ENCODE measurements at regions not wholly inside any gene's neighbourhood (a gene's known extent, or its start where the extent isn't known, plus 50 kb on each side); places are given as distances from the start of the nearest gene placed in this dataset.
A peak's percentile ranks its signal among the peaks of the same experiment; 100 is the strongest.

DNA sequence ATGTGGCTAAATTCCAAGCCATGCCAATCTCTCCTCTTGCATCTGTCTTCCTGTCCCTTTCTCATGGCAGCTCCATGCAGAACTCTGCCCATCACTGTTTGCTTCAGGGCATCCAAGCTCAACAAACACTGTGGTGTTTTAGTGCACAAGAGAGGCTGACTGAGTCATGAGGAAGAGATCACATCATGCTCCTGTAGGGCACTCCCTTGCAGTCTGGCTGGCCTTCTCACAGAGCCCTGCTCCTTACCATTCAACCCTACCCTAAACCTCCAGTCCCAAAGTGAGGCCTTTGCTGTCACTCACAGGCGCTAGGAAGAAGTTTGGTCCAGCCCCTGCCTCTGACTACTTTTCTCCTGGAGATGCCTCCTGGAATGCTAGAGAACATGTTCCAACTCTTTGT is 194.0 kb downstream of the LRATD1 start:
- no peak for DNase-seq (ENCODE audit: extremely low read depth in 1 of 2, low read depth in 1 of 2)

DNA sequence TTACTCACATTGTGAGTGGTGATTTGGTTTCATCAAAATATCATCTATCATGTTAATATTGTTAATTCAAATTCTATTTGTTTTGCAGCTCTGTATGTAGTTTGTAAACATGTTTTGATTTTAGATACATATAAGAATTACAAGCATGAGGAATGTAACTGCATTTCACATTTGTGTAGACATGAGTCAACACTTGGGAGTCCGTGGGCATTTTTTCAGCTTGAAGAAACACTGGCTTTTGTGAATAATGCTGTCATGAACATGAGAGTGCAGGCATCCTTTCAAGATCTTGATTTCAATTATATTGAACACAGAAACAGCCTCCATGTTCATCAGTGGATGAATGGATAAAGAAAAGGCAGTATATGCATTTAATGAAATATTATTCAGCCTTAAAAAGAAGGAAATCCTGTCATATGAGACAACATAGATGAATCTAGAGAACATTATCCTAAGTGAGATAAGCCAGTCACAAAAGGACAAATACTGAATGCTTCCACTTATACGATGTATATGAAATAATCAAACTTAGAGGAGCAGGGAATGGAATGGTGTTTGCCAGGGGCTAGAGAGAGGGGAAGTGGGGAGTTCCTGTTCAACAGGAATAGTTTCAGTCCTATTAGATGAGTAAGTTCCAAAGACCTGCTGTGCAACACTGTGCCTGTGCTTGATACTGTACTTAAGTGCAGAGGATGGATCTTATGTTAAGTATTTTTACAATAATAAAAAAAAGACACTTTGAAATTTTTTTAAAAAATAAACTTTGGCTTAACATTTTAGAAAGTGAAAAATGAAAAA is 194.9 kb downstream of the LRATD1 start:
- no peak for DNase-seq (ENCODE audit: extremely low read depth in 1 of 2, low read depth in 1 of 2)

DNA sequence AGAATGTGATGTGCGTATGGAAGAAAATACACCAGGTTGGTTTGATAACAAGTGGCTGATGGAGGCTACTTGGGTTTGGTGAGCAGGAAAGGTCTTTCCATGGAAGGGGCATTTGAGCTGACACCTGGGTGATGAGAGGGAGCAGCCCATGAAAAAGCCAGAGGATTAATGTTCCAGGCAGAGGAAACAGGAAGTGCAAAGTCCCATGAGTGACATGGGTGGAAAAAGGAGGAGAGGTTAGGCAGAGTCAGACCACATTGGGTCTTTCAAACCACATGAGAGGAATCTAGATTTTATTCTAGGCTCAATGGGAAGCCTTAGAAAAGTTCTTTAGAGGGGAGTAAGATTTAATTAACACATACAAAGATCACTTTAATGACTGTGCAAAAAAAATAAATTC is 195.7 kb downstream of the LRATD1 start:
- DNase-seq (ENCODE audit: extremely low read depth in 1 of 2, low read depth in 1 of 2), result no peak

DNA sequence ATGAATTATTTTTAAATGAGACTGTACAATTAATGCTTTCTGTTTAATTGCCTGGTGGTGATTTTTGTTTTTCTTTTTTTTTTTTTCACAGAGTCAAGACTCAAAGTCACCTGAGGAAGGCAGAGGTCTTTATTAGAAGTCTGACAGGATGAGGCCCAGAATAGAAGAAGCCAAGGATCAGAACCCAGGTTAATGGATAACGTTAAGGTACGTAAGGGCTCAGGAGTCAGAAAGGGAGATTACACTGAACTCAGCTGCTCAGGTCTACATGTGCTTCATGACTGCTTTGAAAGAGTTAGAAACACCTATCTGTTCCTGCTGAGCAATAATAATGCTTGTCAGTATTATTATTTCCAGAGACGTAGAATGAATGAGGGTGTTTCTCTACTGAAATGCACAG is 196.5 kb downstream of the LRATD1 start:
- DNase-seq (ENCODE audit: extremely low read depth in 1 of 2, low read depth in 1 of 2), result no peak

DNA sequence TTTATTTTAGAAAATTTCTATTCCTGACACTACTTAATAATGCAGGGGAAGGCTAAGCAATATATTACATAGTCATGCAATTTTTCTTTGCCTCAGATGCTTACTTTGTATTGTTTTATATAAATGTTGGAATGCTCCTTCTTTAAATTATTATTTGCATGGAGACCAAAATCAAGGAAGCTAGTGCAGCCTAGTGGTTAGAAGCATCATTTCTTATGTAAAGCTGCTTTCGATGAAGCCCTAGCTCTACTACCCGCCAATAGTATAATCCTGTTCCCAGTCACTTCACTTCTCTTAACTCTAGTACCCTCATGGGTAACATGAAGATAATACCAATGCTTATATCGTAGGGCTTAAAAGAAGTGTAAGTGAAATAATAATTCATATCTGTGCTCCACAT is 198.9 kb downstream of the LRATD1 start:
- DNase-seq (ENCODE audit: extremely low read depth in 1 of 2, low read depth in 1 of 2), result no peak

DNA sequence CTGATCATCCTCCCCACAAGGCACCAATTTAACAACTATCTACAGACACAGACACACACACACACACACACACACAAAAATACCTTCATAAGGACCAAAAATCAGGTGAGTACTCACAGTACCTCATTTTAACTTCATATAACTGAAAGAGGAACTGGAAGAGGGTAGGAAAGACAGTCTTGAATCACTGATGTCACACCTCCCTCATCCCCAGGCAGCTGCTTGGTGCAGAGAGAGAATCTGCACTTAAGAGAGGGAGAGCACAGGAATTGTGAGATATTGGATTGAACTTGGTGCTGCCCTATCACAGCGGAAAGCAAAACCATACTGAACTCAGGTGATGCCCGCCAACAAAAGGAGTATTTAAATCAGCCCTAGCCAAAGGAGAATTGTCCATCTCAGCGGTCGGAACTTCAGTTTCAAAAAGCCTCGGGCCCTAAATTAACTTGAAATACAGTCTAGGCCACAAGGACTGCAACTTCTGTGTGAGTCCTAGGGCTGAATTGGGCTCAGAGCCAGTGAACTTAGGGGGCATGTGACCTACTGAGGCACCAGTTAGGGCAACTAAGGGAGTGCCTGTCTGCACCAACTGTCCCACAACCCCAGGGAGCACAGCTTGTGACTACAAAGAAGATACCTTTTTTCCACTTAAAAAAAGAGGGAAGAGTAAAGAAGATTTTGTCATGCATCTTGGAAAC is 211.1 kb downstream of the LRATD1 start:
- DNase-seq (ENCODE audit: extremely low read depth in 1 of 2, low read depth in 1 of 2), result no peak

DNA sequence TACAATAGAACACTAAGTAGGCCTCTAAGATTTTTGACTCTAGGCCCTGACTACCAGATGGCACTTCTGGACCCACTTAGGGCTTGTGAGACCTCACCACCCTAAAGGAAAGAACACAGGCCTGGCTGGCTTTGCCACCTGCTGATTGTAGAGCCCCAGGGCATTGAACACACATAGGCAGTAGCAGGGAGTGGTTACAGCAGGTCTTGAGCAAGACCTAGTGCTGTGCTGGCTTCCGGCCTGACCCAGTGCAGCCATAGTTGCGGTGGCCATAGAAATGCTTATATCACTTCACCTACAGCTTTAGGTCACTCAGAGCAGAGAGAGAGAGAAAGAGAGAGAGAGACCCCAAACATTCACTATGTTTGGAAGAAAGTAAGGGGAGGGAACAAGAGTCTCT is 223.2 kb downstream of the LRATD1 start:
- DNase-seq (ENCODE audit: extremely low read depth in 1 of 2, low read depth in 1 of 2), result no peak

DNA sequence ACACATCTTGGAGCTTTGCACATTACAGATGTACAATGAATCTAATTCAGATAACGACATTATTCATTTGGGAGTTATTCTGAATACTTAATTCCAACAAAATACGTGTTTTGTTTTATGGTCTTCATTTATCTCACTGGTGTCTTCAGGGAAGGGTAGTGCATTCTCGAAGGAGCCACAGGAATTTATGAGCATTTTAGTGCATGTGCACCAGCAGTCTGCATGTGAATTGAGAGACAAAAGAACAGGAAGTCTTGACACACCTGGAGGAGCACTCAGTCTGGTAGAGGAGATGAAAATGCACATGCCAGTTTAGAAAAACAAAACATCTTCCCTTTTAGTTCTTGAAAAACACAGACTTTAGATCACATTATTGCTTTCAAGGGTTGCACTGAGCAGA is 228.7 kb downstream of the LRATD1 start:
- no peak for DNase-seq (ENCODE audit: extremely low read depth in 1 of 2, low read depth in 1 of 2)

DNA sequence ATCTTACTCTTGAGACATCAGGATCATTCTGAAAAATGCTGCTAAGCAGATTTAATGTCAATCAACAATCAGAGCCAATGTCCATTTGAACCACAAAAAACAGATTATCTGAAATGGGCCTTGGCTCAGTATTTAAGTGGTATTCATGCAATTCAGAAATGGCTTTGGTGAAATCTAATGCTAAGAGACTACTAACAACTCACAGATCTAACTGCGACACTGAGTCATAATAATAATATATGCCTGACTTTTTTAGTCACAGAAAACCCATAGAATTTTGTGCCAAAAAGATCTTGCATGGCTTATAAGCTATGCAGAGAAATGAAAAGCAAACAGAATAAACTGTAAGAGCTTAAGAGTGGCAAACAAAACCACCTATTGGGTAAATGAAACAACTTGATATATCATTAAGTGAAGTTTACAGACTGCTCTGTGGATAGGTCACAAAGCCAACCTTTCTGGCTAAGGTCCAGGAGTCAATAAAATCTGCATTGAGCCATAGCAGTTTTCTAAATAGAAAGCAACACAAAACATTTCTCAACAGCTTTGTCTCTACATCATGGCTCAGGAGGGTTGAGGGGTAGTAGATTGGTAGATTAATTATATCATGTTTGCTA is 234.3 kb downstream of the LRATD1 start:
- no peak for DNase-seq (ENCODE audit: extremely low read depth in 1 of 2, low read depth in 1 of 2)

DNA sequence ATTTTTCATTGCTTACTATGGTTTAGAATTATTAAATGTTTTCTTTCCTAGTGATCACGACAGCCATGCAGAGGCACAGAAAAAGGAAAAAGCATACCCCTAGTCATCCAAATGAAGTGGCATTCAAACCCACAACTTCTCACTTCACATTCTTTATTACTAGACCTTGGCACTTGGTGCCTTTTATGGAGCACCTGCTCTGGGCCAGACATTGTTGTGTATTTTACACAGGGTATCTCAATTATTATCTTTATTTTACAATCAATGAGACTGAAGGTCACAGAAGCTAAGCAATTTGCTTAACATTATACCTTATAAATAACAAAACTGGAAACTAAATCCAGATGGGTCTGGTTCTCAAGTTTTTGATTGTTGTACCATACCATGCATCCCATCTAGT is 235.3 kb downstream of the LRATD1 start:
- DNase-seq (ENCODE audit: extremely low read depth in 1 of 2, low read depth in 1 of 2), result no peak

DNA sequence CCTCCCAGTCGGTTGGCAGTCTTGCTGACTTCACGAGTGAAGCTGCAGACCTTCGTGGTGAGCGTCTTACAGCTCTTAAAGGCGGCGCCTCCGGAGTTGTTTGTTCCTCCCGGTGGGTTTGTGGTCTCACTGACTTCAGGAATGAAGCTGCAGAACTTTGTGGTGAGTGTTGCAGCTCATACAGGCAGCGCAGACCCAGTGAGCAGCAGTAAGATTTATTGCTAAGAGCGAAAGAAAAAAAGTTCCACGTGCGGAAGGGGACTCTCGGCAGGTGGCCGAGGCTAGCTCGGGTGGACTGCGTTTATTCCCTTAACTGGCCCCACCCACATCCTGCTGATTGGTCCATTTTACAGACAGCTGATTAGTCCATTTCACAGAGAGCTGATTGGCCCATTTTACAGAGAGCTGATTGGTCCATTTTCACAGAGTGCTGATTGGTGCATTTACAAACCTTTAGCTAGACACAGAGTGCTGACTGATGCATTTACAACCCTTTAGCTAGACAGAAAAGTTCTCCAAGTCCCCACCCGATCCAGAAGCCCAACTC is 240.3 kb downstream of the LRATD1 start:
- DNase-seq (ENCODE audit: extremely low read depth in 1 of 2, low read depth in 1 of 2), result no peak

DNA sequence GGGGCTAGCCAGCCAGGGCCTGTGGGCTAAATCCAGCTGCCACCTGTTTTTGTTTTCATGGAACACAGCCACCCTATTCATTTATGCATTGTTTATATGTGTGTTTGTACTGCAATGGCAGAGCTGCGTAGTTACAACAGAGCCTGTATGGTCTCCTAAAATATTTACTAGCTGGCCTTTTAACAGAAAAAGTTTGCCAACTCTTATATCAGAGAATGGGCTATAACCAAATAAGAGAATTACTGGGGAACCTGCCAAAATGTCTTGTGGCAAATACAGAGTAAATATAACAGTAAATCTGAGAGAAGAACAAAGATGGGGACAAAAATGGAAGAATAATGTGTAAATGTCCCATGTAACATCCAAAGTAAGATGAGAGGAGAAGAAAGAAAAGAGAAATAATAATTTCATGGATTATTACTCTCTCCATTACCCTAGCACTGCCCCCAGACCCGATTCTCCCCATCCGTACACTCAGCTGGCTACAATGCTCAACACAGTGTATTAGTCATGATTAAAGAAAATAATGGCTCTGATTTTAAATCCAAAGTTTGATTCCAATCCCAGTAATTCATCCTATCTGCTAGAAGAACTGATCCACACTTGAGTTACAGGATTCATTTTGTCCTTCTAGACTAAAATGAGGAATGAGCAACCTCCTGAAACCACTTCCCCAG is 249.3 kb downstream of the LRATD1 start:
- no peak for DNase-seq (ENCODE audit: extremely low read depth in 1 of 2, low read depth in 1 of 2)

DNA sequence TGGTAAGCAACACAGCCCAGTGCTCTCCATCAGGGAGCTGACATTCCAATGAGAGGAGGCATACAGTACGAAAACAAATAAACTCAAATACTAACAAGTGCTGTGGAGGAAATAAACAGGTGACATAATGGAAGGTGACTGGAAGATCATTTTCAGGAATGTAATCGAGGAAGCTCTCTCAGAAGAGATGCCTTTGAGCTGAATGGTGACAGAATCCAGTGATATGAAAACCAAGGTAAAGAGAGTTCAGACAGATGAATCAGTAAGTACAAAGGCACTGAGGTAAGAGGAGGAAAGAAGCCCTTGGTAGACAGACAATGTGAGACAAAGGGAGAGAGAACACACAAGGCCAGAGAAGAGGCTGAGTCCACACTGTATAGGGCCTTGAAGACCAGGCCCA is 252.1 kb downstream of the LRATD1 start:
- DNase-seq (ENCODE audit: extremely low read depth in 1 of 2, low read depth in 1 of 2), result no peak

DNA sequence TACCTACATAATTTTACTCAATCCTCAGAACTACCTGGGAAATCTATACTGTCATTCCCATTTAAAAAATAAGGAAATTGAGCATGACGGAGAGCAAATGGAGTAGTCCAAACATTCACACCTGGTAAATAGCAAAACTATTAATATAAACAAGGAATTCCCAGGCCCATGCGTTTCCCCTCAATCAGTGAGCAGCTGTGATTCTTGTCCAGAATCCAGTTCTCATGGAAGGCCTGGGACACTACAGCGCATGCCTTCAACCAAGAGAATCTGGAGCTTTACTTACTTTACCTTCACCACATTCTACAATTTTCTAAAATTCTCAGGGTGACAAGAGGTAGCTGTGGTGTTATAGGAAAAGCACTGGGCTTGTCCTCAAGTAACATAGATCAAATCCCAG is 259.0 kb downstream of the LRATD1 start:
- no peak for DNase-seq (ENCODE audit: extremely low read depth in 1 of 2, low read depth in 1 of 2)

DNA sequence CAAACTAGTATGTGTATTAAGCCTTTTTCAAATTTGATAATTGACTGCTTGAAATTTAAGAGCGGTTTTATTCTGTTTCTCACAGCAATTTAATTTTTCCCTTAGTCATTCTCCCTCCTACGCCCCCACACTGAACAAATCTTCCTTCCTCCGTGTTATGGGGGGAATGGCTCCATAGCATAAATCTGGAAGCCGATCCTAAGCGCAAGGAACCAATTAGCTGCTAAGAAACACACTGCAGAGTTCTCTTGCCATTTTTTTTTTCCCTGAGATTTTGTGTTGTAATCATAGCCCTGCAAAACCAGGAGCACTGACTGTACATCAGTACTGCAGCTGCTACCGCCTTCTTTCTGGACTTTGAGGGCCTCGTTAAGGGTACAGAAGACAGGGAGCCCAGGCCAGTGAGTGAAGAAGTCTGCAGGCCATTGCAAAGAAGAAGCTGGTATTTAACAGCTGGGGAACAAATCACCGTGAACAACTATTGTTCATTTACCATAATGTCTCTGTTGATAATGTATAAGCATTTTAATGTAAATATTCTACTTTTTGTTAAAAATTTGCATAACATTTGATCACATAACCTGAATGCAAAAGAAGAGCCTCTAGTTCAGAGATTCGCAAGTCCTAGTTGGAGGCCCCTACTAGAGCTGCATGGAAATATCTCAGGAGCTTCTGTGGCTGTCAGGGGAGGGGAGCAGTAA is 264.0 kb downstream of the LRATD1 start:
- DNase-seq (ENCODE audit: extremely low read depth in 1 of 2, low read depth in 1 of 2), result no peak

DNA sequence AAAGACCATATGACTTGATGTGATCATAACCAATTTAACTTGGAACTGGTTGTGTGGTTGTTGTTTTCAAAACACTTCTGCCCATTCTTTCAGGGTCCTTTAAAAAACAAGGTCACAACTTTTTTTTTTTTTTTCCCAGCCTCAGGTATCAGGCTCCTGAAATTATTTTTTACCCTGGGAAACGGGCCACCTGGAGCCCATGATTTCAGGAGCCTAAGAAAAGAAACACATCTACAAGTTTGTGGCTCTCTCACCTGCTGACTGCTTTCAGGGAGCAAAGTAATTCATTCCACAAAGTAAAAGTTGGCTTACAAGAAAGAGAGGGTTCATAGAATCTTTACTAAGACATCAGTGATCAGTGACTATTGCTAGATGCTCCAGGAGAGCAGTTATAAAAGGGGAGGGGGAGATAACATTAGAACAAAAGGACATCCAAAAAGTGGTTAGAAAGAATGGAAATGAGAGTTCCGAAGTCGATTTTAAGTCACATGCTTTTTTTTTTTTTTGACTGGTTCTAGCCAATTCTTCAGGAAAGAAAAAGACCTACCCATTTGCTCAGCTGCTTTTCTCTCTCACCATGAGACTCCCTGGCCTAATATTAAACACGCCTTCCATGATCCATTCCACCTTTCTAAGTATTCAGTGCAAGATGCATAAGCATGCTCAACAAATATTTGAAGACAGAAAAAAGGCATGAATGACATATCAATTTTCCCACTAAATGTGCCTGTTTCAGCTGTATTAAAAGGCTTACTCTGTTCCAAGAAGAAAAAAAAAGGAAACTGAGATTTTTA is 267.3 kb downstream of the LRATD1 start:
- DNase-seq (ENCODE audit: extremely low read depth in 1 of 2, low read depth in 1 of 2), result no peak

DNA sequence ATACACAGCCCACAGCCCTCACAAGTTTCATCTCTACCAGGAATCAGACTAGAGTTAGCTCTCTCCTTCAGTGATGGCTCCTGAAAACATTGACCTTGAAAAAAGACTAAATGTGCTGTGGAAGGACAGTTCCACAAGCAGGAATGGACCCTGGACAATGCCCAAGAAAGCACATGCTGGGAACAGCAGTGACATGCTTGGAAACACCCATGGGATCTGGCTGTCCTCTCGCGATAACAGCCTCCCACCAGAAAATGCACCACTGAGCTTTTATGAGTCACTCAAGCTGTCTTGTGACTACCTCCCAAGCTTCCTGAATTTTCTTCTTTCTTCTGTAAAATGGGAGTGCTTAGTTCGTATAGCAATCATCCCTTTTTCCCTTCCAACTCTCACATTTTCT is 269.2 kb downstream of the LRATD1 start:
- no peak for DNase-seq (ENCODE audit: extremely low read depth in 1 of 2, low read depth in 1 of 2)

DNA sequence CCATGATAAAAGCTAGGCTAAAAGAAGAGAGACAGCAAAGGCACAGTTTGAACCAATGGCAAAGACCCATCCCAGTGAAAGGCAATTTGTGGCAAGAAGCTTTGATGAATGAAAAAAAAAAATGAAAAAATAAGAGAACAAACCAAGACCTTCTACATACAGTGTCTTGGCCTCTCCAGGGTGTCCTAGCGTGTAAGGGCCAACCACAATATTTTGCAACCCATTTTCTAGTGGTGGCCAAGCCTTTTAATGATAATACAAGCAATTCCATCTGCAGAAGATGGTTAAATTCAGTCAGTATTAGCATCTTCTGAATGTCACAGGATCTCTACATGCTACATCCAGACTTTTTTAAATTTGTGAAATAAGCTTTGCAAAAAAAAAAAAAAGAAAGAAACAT is 270.4 kb downstream of the LRATD1 start:
- DNase-seq (ENCODE audit: extremely low read depth in 1 of 2, low read depth in 1 of 2), result no peak

DNA sequence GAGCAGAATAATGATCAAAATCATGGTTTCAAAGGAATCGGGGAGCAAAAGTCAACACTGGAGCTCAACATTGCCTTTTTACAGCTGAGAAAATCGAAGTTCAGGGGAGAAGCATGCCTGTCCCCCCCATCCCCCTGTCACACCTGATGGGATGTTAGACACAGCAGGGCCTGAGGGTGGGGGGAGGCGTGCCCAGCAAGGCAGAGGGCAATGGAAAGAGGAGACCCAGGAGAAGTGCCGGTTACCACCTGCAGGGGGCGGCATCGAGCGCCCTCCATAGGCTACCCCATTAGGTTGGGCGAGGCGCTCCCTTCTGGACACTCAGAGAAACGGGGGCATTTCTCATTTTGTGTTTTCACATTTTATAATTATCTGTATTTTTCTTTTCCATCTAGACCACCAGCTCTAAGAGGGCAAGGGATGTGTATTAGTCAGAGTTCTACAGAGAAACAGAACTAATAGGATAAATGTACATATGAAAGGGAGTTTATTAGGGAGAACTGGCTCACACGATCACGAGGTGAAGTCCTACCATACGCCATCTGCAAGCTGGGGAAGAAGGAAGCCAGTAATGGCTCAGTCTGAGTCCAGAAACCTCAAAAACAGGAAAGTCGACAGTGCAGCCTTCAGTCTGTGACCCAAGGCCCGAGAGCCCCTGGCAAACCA is 271.3 kb downstream of the LRATD1 start:
- DNase-seq (ENCODE audit: extremely low read depth in 1 of 2, low read depth in 1 of 2), result peak in 1 of 2 donors; percentile 2

Measured in activated CD8-positive, alpha-beta memory T cell treated with anti-CD3 and anti-CD28 coated beads for 1 hour (primary cell).